ENCODE measurements at regions not wholly inside any gene's neighbourhood (a gene's known extent, or its start where the extent isn't known, plus 50 kb on each side); places are given as distances from the start of the nearest gene placed in this dataset.

DNA sequence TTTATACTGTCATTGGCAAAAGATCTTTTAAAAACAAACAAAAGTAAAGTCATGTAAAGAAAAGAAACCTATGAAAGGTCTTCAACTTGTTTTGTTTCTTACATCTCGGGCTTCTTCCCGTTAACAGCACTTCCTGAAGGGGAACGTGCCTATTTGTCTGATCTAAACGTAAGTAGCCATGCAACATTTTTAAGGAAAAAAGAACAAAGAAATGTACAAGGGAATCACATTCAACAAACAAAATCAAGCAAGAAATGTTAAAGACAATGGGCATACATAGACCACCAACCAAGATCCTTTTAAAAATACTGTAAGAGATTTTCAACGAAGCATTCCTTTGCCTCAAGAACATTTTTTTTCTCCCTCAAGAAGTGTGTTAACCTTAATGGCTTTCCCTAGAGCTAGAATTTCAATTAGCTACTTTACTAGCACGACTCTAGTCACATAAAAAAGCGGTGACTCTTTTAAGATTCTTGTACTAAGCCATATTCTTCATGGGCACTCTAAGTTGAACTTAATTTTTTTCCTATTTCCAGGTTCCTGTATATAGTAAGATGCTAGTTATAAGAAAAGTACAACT, 112.0 kb upstream of the TTC29 start:
- TF ChIP-seq, protein P1, sequence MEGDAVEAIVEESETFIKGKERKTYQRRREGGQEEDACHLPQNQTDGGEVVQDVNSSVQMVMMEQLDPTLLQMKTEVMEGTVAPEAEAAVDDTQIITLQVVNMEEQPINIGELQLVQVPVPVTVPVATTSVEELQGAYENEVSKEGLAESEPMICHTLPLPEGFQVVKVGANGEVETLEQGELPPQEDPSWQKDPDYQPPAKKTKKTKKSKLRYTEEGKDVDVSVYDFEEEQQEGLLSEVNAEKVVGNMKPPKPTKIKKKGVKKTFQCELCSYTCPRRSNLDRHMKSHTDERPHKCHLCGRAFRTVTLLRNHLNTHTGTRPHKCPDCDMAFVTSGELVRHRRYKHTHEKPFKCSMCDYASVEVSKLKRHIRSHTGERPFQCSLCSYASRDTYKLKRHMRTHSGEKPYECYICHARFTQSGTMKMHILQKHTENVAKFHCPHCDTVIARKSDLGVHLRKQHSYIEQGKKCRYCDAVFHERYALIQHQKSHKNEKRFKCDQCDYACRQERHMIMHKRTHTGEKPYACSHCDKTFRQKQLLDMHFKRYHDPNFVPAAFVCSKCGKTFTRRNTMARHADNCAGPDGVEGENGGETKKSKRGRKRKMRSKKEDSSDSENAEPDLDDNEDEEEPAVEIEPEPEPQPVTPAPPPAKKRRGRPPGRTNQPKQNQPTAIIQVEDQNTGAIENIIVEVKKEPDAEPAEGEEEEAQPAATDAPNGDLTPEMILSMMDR (IDR thresholded peaks at IDR 0.05; ENCODE audit: borderline replicate concordance, extremely low read depth, insufficient read depth) = no peak
- FAIRE-seq (no peak), DNase-seq (peak in 2 of 5 donors; percentile 64 to 78)
- Histone ChIP-seq H3K27ac (ENCODE audit: low read depth in 2 of 2, low read length in 2 of 2) (no peak overlapping the region), H3K4me3 (ENCODE audit: low read length in 3 of 3) (peak overlapping the region; percentile 52 to 65 (median 61)), H3K9me3 (ENCODE audit: control insufficient read depth in 2 of 3, insufficient read depth in 1 of 3, low read length in 3 of 3) (no peaks in the 10 kb centered on the region), H3K36me3 (ENCODE audit: control insufficient read depth in 2 of 3, insufficient read depth in 3 of 3, low read length in 3 of 3) (no peaks in the 10 kb centered on the region), H3K4me1 (ENCODE audit: control insufficient read depth in 2 of 3, insufficient read depth in 2 of 3, low read depth in 1 of 3, low read length in 3 of 3) (no peaks in the 10 kb centered on the region), H3K27me3 (ENCODE audit: control insufficient read depth, insufficient read depth, low read length) (no peaks in the 10 kb centered on the region), H3K9ac (ENCODE audit: low read length in 3 of 3) (peak overlapping the region in 1 of 3 donors; percentile 31)
- intact Hi-C loops (cut with DNase I) = no loop called here

DNA sequence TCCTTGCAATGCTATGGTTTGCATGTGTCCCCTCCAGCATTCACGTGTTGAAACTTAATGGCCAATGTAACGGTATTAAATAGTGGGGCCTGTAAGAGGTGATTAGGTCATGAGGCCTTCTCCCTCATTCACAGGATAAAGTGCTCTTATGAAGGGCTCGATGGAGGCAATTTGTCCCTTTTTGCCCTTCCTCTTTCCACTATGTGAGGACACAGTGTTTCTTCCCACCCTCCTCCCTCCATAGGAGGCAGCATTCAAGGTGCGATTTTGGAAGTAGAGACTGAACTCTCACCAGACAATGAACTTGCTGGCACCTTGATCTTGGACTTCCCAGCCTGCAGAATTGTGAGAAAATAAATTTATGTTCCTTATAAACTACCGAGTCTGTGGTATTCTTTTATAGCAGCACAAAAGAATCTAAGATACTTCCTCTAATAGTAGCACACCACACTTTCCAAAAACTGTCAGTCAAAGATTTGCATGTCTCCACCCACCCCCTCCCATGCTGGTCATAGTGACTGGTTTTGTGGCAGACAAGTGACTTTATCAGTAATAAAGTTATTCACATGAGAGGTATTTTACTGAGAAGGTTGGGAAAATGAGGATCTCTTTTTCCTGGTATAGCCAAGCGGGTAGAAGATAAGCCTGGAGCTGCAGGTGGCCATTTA, 113.5 kb upstream of the TTC29 start:
- TF ChIP-seq, protein P1 (IDR thresholded peaks at IDR 0.05; ENCODE audit: borderline replicate concordance, extremely low read depth, insufficient read depth) = no peak
- Histone ChIP-seq H3K4me1 (ENCODE audit: control insufficient read depth in 2 of 3, insufficient read depth in 2 of 3, low read depth in 1 of 3, low read length in 3 of 3) (no peaks in the 10 kb centered on the region), H3K9me3 (ENCODE audit: control insufficient read depth in 2 of 3, insufficient read depth in 1 of 3, low read length in 3 of 3) (no peaks in the 10 kb centered on the region), H3K27ac (ENCODE audit: low read depth in 2 of 2, low read length in 2 of 2) (no peak overlapping the region), H3K27me3 (ENCODE audit: control insufficient read depth, insufficient read depth, low read length) (no peaks in the 10 kb centered on the region), H3K4me3 (ENCODE audit: low read length in 3 of 3) (no peak overlapping the region), H3K9ac (ENCODE audit: low read length in 3 of 3) (no peak overlapping the region), H3K36me3 (ENCODE audit: control insufficient read depth in 2 of 3, insufficient read depth in 3 of 3, low read length in 3 of 3) (no peaks in the 10 kb centered on the region)
- DNase-seq (no peak), FAIRE-seq (no peak)
- intact Hi-C loops (cut with DNase I) = no loop called here

DNA sequence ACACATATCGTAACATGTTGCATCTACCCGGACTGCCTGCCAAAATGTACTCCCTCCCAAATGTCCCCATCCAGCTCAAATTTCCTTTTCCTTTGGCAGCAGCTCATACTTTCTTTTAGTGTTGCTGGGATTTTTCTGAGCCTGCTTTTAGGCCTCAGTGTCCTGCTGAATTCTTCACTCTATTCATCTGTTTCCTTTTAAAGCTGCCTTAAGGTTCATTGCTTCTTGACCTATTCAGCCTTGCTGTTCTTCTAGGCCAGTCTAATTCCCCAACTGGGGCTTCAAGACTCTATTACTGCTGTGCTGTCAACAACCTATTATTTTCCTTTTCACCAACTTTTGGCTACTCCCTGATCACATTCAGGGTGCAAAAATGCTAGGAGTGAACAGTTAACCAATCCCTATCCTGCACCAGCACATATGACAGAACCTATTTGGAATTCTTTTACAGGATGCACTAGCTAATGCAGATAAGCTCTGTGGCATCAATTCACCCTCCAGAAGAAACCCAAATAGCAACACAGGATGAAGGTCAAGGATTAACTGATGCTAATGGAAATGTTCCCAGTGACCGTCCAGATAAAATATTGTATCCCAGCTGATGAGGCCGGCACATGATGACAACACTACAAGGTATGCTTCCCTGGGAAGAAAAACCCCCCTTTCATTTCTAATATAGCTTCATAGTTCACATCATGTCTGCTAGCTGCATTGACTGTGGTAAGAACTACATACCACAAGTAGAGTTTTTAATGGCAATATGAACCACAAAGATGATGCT, 114.7 kb upstream of the TTC29 start:
- no peaks in the 10 kb centered on the region for H3K9me3 ChIP-seq (ENCODE audit: control insufficient read depth in 2 of 3, insufficient read depth in 1 of 3, low read length in 3 of 3)
- H3K27me3 ChIP-seq (ENCODE audit: control insufficient read depth, insufficient read depth, low read length) = no peaks in the 10 kb centered on the region
- H3K36me3 ChIP-seq (ENCODE audit: control insufficient read depth in 2 of 3, insufficient read depth in 3 of 3, low read length in 3 of 3) = no peaks in the 10 kb centered on the region
- TF ChIP-seq, protein P1 (IDR thresholded peaks at IDR 0.05; ENCODE audit: borderline replicate concordance, extremely low read depth, insufficient read depth) = no peak
- DNase-seq (peak in 2 of 5 donors; percentile 31 to 49), FAIRE-seq (no peak)
- no peaks in the 10 kb centered on the region for H3K4me1 ChIP-seq (ENCODE audit: control insufficient read depth in 2 of 3, insufficient read depth in 2 of 3, low read depth in 1 of 3, low read length in 3 of 3)
- intact Hi-C loops (cut with DNase I) = no loop called here
- H3K27ac ChIP-seq (ENCODE audit: low read depth in 2 of 2, low read length in 2 of 2) = no peak overlapping the region
- H3K4me3 ChIP-seq (ENCODE audit: low read length in 3 of 3) = no peak overlapping the region
- no peak overlapping the region for H3K9ac ChIP-seq (ENCODE audit: low read length in 3 of 3)

Data from kidney (tissue), 13 donors.